ENCODE measurements at regions not wholly inside any gene's neighbourhood (a gene's known extent, or its start where the extent isn't known, plus 50 kb on each side); places are given as distances from the start of the nearest gene placed in this dataset.

DNA sequence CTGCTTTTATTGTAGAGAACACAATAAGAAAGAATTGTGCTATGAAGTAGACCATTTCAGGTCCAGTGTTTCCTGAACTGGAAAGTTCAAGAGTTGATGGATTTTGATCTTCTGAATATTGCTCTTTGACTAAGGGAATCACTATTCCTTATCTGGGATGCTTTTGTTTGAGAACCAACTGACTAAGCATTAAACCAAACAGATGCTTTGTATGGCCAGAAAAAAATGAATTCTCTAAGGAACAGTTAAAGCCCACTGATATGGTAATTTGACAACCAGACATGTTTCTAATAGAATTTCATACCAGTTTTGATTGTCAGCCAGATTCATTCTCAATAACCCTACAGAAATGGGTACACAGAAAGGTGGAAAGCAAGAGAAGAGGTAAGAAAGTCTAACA is 67.5 kb upstream of the CADPS start:
- peaks cover 3% of the 10 kb centered on the region for H3K9me3 ChIP-seq (ENCODE audit: insufficient read depth, low read depth, low read length)
- TF ChIP-seq, protein P1, sequence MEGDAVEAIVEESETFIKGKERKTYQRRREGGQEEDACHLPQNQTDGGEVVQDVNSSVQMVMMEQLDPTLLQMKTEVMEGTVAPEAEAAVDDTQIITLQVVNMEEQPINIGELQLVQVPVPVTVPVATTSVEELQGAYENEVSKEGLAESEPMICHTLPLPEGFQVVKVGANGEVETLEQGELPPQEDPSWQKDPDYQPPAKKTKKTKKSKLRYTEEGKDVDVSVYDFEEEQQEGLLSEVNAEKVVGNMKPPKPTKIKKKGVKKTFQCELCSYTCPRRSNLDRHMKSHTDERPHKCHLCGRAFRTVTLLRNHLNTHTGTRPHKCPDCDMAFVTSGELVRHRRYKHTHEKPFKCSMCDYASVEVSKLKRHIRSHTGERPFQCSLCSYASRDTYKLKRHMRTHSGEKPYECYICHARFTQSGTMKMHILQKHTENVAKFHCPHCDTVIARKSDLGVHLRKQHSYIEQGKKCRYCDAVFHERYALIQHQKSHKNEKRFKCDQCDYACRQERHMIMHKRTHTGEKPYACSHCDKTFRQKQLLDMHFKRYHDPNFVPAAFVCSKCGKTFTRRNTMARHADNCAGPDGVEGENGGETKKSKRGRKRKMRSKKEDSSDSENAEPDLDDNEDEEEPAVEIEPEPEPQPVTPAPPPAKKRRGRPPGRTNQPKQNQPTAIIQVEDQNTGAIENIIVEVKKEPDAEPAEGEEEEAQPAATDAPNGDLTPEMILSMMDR (IDR thresholded peaks at IDR 0.05; ENCODE audit: insufficient read depth, low read depth, low read length), result no peak
- TF ChIP-seq EZH2 (IDR thresholded peaks at IDR 0.05; ENCODE audit: insufficient read depth, low read length), result no peak
- Mint-ChIP-seq H3K4me1 (ENCODE audit: low read depth, unreplicated experiment) (peaks cover 30% of the 10 kb centered on the region), H3K27ac (ENCODE audit: unreplicated experiment) (no peak overlapping the region), H3K27me3 (ENCODE audit: low read depth, unreplicated experiment) (no peaks in the 10 kb centered on the region), H3K4me3 (ENCODE audit: unreplicated experiment) (no peak overlapping the region), H3K9me3 (ENCODE audit: unreplicated experiment) (peaks cover 2% of the 10 kb centered on the region), H3K36me3 (ENCODE audit: low read depth, unreplicated experiment) (no peaks in the 10 kb centered on the region)
- no peak overlapping the region for H3K27ac ChIP-seq (ENCODE audit: low read depth, low read length)
- no peak overlapping the region for H3K4me3 ChIP-seq (ENCODE audit: insufficient read depth, low read depth, low read length)
- no peaks in the 10 kb centered on the region for H3K79me2 ChIP-seq (ENCODE audit: insufficient read depth, low read length)
- DNase-seq (ENCODE audit: low read depth) (no peak), FAIRE-seq (no peak)
- H3K36me3 ChIP-seq (ENCODE audit: insufficient read depth, low read length), result no peaks in the 10 kb centered on the region
- no peak overlapping the region for H3K4me2 ChIP-seq (ENCODE audit: low read length)
- peaks cover 12% of the 10 kb centered on the region for H3K4me1 ChIP-seq (ENCODE audit: insufficient read depth, low read length)
- H3K27me3 ChIP-seq (ENCODE audit: insufficient read depth, low read length), result no peaks in the 10 kb centered on the region
- no peaks in the 10 kb centered on the region for H4K20me1 ChIP-seq (ENCODE audit: insufficient read depth, low read length)
- H3K9ac ChIP-seq (ENCODE audit: low read length), result no peak overlapping the region
- no peak overlapping the region for H2AFZ ChIP-seq (ENCODE audit: low read depth, low read length)

DNA sequence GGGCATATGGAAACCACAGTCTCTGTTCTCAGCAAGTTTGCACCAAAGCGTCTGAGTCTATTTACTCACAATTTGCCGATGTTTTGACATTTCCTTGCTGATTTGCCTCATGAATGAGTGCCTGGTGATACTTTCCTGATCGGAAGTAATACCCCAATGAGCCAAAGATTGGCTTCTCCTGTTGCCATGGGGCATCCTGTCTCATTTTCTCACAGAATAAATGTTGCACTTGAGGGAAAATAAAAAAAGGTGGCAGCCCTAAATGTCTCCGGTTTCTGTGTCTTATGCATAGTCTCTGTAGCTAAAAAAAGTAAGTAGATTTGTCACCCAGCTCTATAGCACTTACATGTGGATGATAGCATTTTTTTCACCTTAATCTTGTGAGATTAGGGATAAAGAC is 73.7 kb upstream of the CADPS start:
- TF ChIP-seq EZH2 (IDR thresholded peaks at IDR 0.05; ENCODE audit: insufficient read depth, low read length), result no peak
- TF ChIP-seq, protein P1 (IDR thresholded peaks at IDR 0.05; ENCODE audit: insufficient read depth, low read depth, low read length), result no peak
- Mint-ChIP-seq H3K27ac (ENCODE audit: unreplicated experiment) (no peak overlapping the region), H3K4me3 (ENCODE audit: unreplicated experiment) (no peak overlapping the region), H3K9me3 (ENCODE audit: unreplicated experiment) (no peaks in the 10 kb centered on the region), H3K27me3 (ENCODE audit: low read depth, unreplicated experiment) (no peaks in the 10 kb centered on the region), H3K36me3 (ENCODE audit: low read depth, unreplicated experiment) (no peaks in the 10 kb centered on the region), H3K4me1 (ENCODE audit: low read depth, unreplicated experiment) (no peaks in the 10 kb centered on the region)
- Histone ChIP-seq H3K79me2 (ENCODE audit: insufficient read depth, low read length) (no peaks in the 10 kb centered on the region), H3K9ac (ENCODE audit: low read length) (no peak overlapping the region), H3K27me3 (ENCODE audit: insufficient read depth, low read length) (no peaks in the 10 kb centered on the region), H3K4me1 (ENCODE audit: insufficient read depth, low read length) (no peaks in the 10 kb centered on the region), H3K27ac (ENCODE audit: low read depth, low read length) (no peak overlapping the region), H3K4me2 (ENCODE audit: low read length) (no peak overlapping the region), H3K36me3 (ENCODE audit: insufficient read depth, low read length) (no peaks in the 10 kb centered on the region), H4K20me1 (ENCODE audit: insufficient read depth, low read length) (no peaks in the 10 kb centered on the region), H3K4me3 (ENCODE audit: insufficient read depth, low read depth, low read length) (no peak overlapping the region), H3K9me3 (ENCODE audit: insufficient read depth, low read depth, low read length) (no peaks in the 10 kb centered on the region), H2AFZ (ENCODE audit: low read depth, low read length) (no peak overlapping the region)
- no peak for DNase-seq (ENCODE audit: low read depth)
- no peak for FAIRE-seq

DNA sequence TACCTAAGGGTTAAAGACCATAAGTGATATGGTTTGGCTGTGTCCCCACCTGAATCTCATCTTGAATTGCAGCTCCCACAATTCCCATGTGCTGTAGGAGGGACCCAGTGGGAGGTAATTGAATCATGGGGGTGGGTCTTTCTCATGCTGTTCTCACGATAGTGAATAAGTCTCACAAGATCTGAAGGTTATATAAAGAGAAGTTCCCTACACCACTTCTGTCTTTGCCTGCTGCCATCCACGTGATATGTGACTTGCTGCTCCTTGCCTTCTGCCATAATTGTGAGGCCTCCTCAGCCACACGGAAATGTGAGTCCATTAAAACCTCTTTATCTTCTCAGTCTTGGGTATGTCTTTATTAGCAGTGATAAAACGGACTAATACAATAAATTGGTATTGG is 75.0 kb upstream of the CADPS start:
- TF ChIP-seq, protein P1 (IDR thresholded peaks at IDR 0.05; ENCODE audit: insufficient read depth, low read depth, low read length), result no peak
- no peak for TF ChIP-seq EZH2 (IDR thresholded peaks at IDR 0.05; ENCODE audit: insufficient read depth, low read length)
- Histone ChIP-seq H3K4me2 (ENCODE audit: low read length) (no peak overlapping the region), H3K4me3 (ENCODE audit: insufficient read depth, low read depth, low read length) (no peak overlapping the region), H3K27ac (ENCODE audit: low read depth, low read length) (no peak overlapping the region), H3K27me3 (ENCODE audit: insufficient read depth, low read length) (no peaks in the 10 kb centered on the region), H3K9ac (ENCODE audit: low read length) (no peak overlapping the region), H2AFZ (ENCODE audit: low read depth, low read length) (no peak overlapping the region), H3K36me3 (ENCODE audit: insufficient read depth, low read length) (no peaks in the 10 kb centered on the region), H4K20me1 (ENCODE audit: insufficient read depth, low read length) (no peaks in the 10 kb centered on the region), H3K79me2 (ENCODE audit: insufficient read depth, low read length) (no peaks in the 10 kb centered on the region), H3K9me3 (ENCODE audit: insufficient read depth, low read depth, low read length) (no peaks in the 10 kb centered on the region), H3K4me1 (ENCODE audit: insufficient read depth, low read length) (no peaks in the 10 kb centered on the region)
- Mint-ChIP-seq H3K4me3 (ENCODE audit: unreplicated experiment) (no peak overlapping the region), H3K4me1 (ENCODE audit: low read depth, unreplicated experiment) (no peaks in the 10 kb centered on the region), H3K27ac (ENCODE audit: unreplicated experiment) (no peak overlapping the region), H3K27me3 (ENCODE audit: low read depth, unreplicated experiment) (no peaks in the 10 kb centered on the region), H3K36me3 (ENCODE audit: low read depth, unreplicated experiment) (no peaks in the 10 kb centered on the region), H3K9me3 (ENCODE audit: unreplicated experiment) (no peaks in the 10 kb centered on the region)
- FAIRE-seq, result no peak
- DNase-seq (ENCODE audit: low read depth), result no peak
